ENCODE measurements at regions not wholly inside any gene's neighbourhood (a gene's known extent, or its start where the extent isn't known, plus 50 kb on each side); places are given as distances from the start of the nearest gene placed in this dataset.

GRCh38 chr5:121748686-121749085 is 103.0 kb upstream of the FTMT start:
- no peak for DNase-seq

- DNase-seq: no peak
Measured at GRCh38 chr5:121752149-121752548, 99.5 kb upstream of the FTMT start.

DNA sequence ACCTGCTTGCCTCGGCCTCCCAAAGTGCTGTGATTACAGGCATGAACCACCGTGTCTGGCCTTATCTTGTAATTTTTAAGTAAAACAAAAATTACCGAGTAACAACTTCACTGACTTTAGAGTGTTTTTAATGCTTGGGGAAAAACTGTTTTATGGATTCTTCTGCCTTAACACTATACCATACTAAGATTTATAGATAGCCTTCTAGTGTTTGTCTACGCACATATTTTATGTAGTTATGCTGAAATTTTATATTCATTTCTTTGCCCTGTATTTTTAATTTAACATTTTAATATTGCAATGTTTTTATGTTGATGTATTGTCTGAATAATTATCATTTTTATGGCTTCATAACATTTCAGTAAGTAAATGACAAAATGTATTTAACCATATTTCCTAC is 96.4 kb upstream of the FTMT start:
- DNase-seq: no peak

- no peak for DNase-seq
Measured at GRCh38 chr5:121757753-121758152, 93.9 kb upstream of the FTMT start.

GRCh38 chr5:121758615-121759014 is 93.1 kb upstream of the FTMT start:
- no peak for DNase-seq

DNA sequence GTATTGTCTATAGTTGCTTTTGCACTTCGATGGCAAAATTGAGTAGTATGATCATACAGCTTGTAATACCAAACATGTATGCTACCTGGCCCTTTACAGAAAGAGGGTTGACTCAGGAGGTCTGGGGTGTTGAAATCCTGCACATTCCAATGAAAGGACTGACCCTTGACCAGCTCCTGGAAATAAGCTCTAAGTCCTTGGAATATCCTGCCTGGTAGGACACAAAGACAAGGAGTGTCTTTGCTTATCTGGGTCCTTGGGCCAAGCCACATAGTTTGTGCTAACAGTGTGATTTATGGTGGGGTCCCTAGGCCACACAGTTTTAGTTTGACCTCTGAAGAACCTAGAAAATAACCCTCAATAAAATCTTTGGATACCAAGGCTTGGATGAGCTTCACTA is 89.3 kb upstream of the FTMT start:
- no peak for DNase-seq

DNA sequence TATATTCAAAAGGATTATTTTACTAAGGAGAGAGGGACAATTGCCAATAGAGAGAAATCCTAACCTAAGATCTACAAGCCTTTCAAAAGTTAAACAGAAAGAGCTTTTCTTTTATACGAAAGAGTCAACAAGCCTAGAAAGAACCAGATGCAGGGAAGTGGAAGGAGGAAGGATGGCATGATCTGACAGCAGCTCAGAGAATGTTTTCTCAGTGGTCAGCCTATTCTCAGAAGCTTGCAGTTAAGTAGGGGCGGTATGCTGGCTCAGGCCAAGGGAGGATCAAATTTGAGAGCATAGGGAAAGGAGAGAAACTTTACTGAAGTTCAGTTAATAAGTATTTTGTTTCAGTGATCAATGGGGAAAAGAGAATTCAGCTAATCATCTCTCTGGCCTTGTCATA is 88.0 kb upstream of the FTMT start:
- no peak for DNase-seq

- no peak for DNase-seq
Measured at GRCh38 chr5:121780406-121780805, 71.3 kb upstream of the FTMT start.

DNA sequence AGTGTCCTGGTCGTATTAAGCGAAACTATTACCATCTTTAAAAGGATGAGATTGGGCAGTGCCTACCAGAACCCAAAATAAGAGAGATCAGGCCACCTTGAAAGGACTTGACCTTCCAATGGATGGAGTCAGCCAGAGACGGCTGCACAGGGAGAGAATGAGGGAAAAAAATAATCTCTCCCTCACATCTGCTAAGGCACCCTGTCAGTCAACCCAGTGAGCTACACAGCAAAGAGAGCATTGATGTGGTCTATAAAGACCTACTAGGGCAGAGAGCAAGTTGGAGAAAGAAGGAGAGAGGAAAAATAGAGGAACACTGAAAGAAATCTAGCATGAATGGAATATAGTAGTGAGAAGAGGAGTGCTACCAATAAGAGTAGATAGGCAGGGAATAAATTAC is 68.0 kb upstream of the FTMT start:
- DNase-seq: no peak

- no peak for DNase-seq
Measured at GRCh38 chr5:121793791-121794190, 57.9 kb upstream of the FTMT start.

DNA sequence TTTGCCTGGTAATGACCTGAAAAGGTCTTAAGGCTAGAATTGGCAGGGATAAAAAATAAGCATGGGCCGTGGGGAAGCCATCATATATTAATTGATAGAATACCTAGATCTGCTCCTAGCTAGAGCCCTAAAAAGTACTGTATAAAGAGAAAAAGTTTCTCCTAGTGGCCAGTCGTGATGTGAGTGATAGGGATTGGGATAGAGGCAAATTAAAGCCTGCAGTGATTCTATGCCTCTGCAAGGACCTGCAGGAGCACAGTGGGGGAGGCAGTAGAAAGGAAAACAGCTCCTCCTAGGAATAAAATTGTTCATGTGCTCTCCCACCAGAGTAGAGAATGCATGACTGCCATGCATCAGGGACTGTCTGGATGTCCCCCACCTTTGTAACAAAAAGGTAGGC is 56.2 kb upstream of the FTMT start:
- DNase-seq: no peak

DNA sequence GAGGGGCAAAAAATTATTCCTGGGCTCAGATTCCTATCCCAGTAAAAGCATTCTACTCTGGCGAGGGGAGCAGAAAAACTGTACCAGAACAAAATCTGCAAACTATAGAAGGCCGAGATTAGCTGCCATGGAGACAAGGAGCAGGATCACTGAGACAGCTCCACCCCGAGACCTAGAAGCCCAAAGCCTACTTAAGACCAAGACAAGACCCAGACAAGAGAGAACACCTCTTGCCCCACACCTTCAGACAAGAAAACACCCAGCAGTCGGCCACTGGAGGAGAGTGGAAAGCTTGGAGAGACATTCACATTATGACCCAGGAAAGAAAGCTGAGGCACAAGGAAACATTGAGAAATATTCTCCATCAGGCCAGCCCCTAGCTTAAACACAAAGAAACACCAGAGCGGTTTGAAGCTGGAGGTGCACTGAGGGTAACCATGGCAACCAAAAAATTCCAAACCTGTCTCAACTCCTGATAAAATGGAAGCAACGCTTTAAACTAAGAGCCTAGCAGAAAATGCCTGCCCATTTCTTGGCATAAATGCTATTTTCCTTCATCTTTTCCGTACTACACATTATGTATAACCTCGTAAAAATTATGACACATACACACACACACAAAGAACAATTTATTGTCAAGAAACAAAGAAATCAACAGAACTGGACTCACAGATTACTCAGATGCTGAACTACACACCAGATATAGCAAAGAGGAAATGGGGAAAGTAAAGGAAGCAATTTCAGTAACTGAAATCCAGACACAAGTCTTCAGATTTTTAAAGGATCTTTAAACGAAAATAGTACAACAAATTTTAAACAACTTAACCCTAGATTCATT is 53.8 kb upstream of the FTMT start:
- no peak for DNase-seq

Data from suppressor macrophage (primary cell).